ACC112 (cell line): ENCODE measurements at regions not wholly inside any gene's neighbourhood (a gene's known extent, or its start where the extent isn't known, plus 50 kb on each side); places are given as distances from the start of the nearest gene placed in this dataset.

Experiments
- H2AFZ ChIP-seq: fragments of 200-600 bp; sonication (generic); one replicate; pipeline ENCODE4 v1.6.0; 2017; ENCODE audit warnings: antibody characterized with exemption, low read length; ENCODE audit not compliant: unreplicated experiment
- H3K27ac ChIP-seq: fragments of 200-600 bp; sonication (generic); 2 replicates; pipeline ENCODE4 v1.5.1; 2014; ENCODE audit warnings: low read depth, mild to moderate bottlenecking, antibody characterized with exemption, low read length, moderate library complexity
- H3K27me3 ChIP-seq: fragments of 200-600 bp; sonication (generic); 2 replicates; pipeline ENCODE4 v1.6.1; 2014; ENCODE audit warnings: mild to moderate bottlenecking, antibody characterized with exemption, low read length, moderate library complexity, mixed read lengths; ENCODE audit not compliant: insufficient read depth
- H3K36me3 ChIP-seq: fragments of 200-600 bp; sonication (generic); 2 replicates; pipeline ENCODE4 v1.6.1; 2016; ENCODE audit warnings: mild to moderate bottlenecking, antibody characterized with exemption, low read length, moderate library complexity, mixed read lengths; ENCODE audit not compliant: insufficient read depth
- H3K4me1 ChIP-seq: fragments of 200-600 bp; sonication (generic); one replicate; pipeline ENCODE4 v1.6.1; 2016; ENCODE audit warnings: low read length, mixed read lengths; ENCODE audit not compliant: insufficient read depth, unreplicated experiment, control insufficient read depth
- H3K4me3 ChIP-seq: fragments of 200-600 bp; sonication (generic); 2 replicates; pipeline ENCODE4 v1.5.1; 2014; ENCODE audit warnings: mild to moderate bottlenecking, low read depth, low read length
- H3K79me2 ChIP-seq: fragments of 200-600 bp; sonication (generic); one replicate; pipeline ENCODE4 v1.6.0; 2016; ENCODE audit warnings: low read length; ENCODE audit not compliant: control insufficient read depth, unreplicated experiment, insufficient read depth

- peaks cover 8% of the 10 kb centered on the region for H3K4me1 ChIP-seq
- no peak overlapping the region for H3K4me3 ChIP-seq
- H3K27me3 ChIP-seq = peaks cover 59% of the 10 kb centered on the region
- H3K36me3 ChIP-seq = no peaks in the 10 kb centered on the region
- H3K27ac ChIP-seq = no peak overlapping the region
- H3K79me2 ChIP-seq = no peaks in the 10 kb centered on the region
- H2AFZ ChIP-seq = no peak overlapping the region
Observed at GRCh38 chr14:22449600-22449905, 139.5 kb downstream of the DAD1 start.

GRCh38 chr14:22448905-22449599, 140.0 kb downstream of the DAD1 start:
- no peaks in the 10 kb centered on the region for H3K36me3 ChIP-seq
- peaks cover 8% of the 10 kb centered on the region for H3K4me1 ChIP-seq
- peaks cover 57% of the 10 kb centered on the region for H3K27me3 ChIP-seq
- no peak overlapping the region for H2AFZ ChIP-seq
- H3K79me2 ChIP-seq = no peaks in the 10 kb centered on the region
- H3K4me3 ChIP-seq = no peak overlapping the region
- no peak overlapping the region for H3K27ac ChIP-seq

- Histone ChIP-seq H3K4me1 (peaks cover 8% of the 10 kb centered on the region), H3K4me3 (no peak overlapping the region), H3K36me3 (no peaks in the 10 kb centered on the region), H3K27me3 (peaks cover 53% of the 10 kb centered on the region), H2AFZ (no peak overlapping the region), H3K27ac (no peak overlapping the region), H3K79me2 (no peaks in the 10 kb centered on the region)
Observed at GRCh38 chr14:22448035-22448904, 140.8 kb downstream of the DAD1 start.

GRCh38 chr14:22438742-22439141, 150.3 kb downstream of the DAD1 start:
- Histone ChIP-seq H3K27me3 (peaks cover 47% of the 10 kb centered on the region), H3K4me3 (no peak overlapping the region), H3K79me2 (no peaks in the 10 kb centered on the region), H2AFZ (no peak overlapping the region), H3K27ac (no peak overlapping the region), H3K4me1 (no peaks in the 10 kb centered on the region), H3K36me3 (no peaks in the 10 kb centered on the region)

- no peak overlapping the region for H2AFZ ChIP-seq
- H3K27me3 ChIP-seq = peaks cover 31% of the 10 kb centered on the region
- H3K4me1 ChIP-seq = peaks cover 17% of the 10 kb centered on the region
Observed at GRCh38 chr14:22434901-22435550, 154.0 kb downstream of the DAD1 start.

GRCh38 chr14:22434030-22434429, 155.0 kb downstream of the DAD1 start:
- H3K79me2 ChIP-seq = no peaks in the 10 kb centered on the region
- peaks cover 22% of the 10 kb centered on the region for H3K4me1 ChIP-seq
- peaks cover 28% of the 10 kb centered on the region for H3K27me3 ChIP-seq
- no peak overlapping the region for H3K4me3 ChIP-seq
- H3K27ac ChIP-seq = no peak overlapping the region
- no peaks in the 10 kb centered on the region for H3K36me3 ChIP-seq
- H2AFZ ChIP-seq = no peak overlapping the region

More at GRCh38 chr14:22434901-22435550, 154.0 kb downstream of the DAD1 start:
- Histone ChIP-seq H3K79me2 (no peaks in the 10 kb centered on the region), H3K4me3 (no peak overlapping the region), H3K27ac (no peak overlapping the region), H3K36me3 (no peaks in the 10 kb centered on the region)

- H3K27ac ChIP-seq = no peak overlapping the region
- H3K4me1 ChIP-seq = peaks cover 32% of the 10 kb centered on the region
- H3K4me3 ChIP-seq = no peak overlapping the region
- H2AFZ ChIP-seq = no peak overlapping the region
- peaks cover 22% of the 10 kb centered on the region for H3K27me3 ChIP-seq
- no peaks in the 10 kb centered on the region for H3K79me2 ChIP-seq
- H3K36me3 ChIP-seq = no peaks in the 10 kb centered on the region
Observed at GRCh38 chr14:22433069-22433468, 156.0 kb downstream of the DAD1 start.

GRCh38 chr14:22432348-22432976, 156.6 kb downstream of the DAD1 start:
- Histone ChIP-seq H3K27me3 (peaks cover 21% of the 10 kb centered on the region), H3K79me2 (no peaks in the 10 kb centered on the region), H2AFZ (no peak overlapping the region), H3K27ac (no peak overlapping the region), H3K4me1 (peaks cover 35% of the 10 kb centered on the region), H3K36me3 (no peaks in the 10 kb centered on the region), H3K4me3 (no peak overlapping the region)

- peaks cover 38% of the 10 kb centered on the region for H3K4me1 ChIP-seq
- H3K36me3 ChIP-seq = no peaks in the 10 kb centered on the region
- H3K79me2 ChIP-seq = no peaks in the 10 kb centered on the region
- H3K27me3 ChIP-seq = peaks cover 20% of the 10 kb centered on the region
- H2AFZ ChIP-seq = no peak overlapping the region
- no peak overlapping the region for H3K4me3 ChIP-seq
- no peak overlapping the region for H3K27ac ChIP-seq
Observed at GRCh38 chr14:22429546-22430294, 159.3 kb downstream of the DAD1 start.

- Histone ChIP-seq H2AFZ (no peak overlapping the region), H3K79me2 (no peaks in the 10 kb centered on the region), H3K36me3 (no peaks in the 10 kb centered on the region), H3K27ac (no peak overlapping the region), H3K4me3 (no peak overlapping the region), H3K27me3 (peaks cover 23% of the 10 kb centered on the region), H3K4me1 (peaks cover 38% of the 10 kb centered on the region)
Observed at GRCh38 chr14:22428700-22429291, 160.2 kb downstream of the DAD1 start.
